Activated CD4-positive, alpha-beta memory T cell treated with anti-CD3 and anti-CD28 coated beads, Interleukin-2, amount 10 ng/mL, durations not matched to agents 7 days and 5 days (primary cell): ENCODE measurements at regions not wholly inside any gene's neighbourhood (a gene's known extent, or its start where the extent isn't known, plus 50 kb on each side); places are given as distances from the start of the nearest gene placed in this dataset.

Source experiments
- CTCF ChIA-PET: fragments of 350-600 bp; sonication (Branson Sonifier 250); formaldehyde crosslinking; loops from one replicate; lab custom pipeline; 2021; ENCODE audit warnings: antibody characterized with exemption, inconsistent platforms; lab: Charles Lee
- POLR2A ChIA-PET: fragments of 350-600 bp; sonication (Branson Sonifier 250); formaldehyde crosslinking; loops from one replicate; lab custom pipeline; 2021; ENCODE audit warnings: antibody characterized with exemption; lab: Charles Lee
- DNase-seq: peaks from one replicate; pipeline ENCODE4 v3.0.0-alpha.2; 2020
- H3K27ac Mint-ChIP-seq: one replicate; pipeline ENCODE4 v1.8.0; 2021; ENCODE audit warnings: mild to moderate bottlenecking, mixed read lengths
- H3K27me3 Mint-ChIP-seq: one replicate; pipeline ENCODE4 v1.8.0; 2021; ENCODE audit warnings: mixed read lengths
- H3K36me3 Mint-ChIP-seq: one replicate; pipeline ENCODE4 v1.8.0; 2021; ENCODE audit warnings: low read depth, mixed read lengths
- H3K4me1 Mint-ChIP-seq: one replicate; pipeline ENCODE4 v1.8.0; 2021; ENCODE audit warnings: mixed read lengths
- H3K4me3 Mint-ChIP-seq: one replicate; pipeline ENCODE4 v1.8.0; 2021; ENCODE audit warnings: mild to moderate bottlenecking, mixed read lengths
- H3K9me3 Mint-ChIP-seq: one replicate; pipeline ENCODE4 v1.8.0; 2021; ENCODE audit warnings: mixed read lengths

- ChIA-PET POLR2A (no interaction called here), CTCF (no interaction called here)
- Mint-ChIP-seq H3K4me3 (no peak overlapping the region), H3K9me3 (peaks cover 17% of the 10 kb centered on the region), H3K4me1 (no peaks in the 10 kb centered on the region), H3K27ac (no peak overlapping the region), H3K36me3 (no peaks in the 10 kb centered on the region), H3K27me3 (no peaks in the 10 kb centered on the region)
- DNase-seq = no peak
Observed at GRCh38 chr11:37623778-37624177, 1025.7 kb upstream of the RAG2 start.

GRCh38 chr11:37621662-37622061, 1023.6 kb upstream of the RAG2 start:
- H3K36me3 Mint-ChIP-seq = no peaks in the 10 kb centered on the region
- H3K4me3 Mint-ChIP-seq = no peak overlapping the region
- no peak overlapping the region for H3K27ac Mint-ChIP-seq
- no peaks in the 10 kb centered on the region for H3K27me3 Mint-ChIP-seq
- ChIA-PET POLR2A (no interaction called here), CTCF (no interaction called here)
- H3K9me3 Mint-ChIP-seq = peaks cover 19% of the 10 kb centered on the region
- no peaks in the 10 kb centered on the region for H3K4me1 Mint-ChIP-seq
- no peak for DNase-seq

GRCh38 chr11:37616291-37616690, 1018.3 kb upstream of the RAG2 start:
- CTCF ChIA-PET = no interaction called here
- Mint-ChIP-seq H3K36me3 (no peaks in the 10 kb centered on the region), H3K27ac (no peak overlapping the region), H3K4me1 (no peaks in the 10 kb centered on the region), H3K4me3 (no peak overlapping the region), H3K9me3 (peaks cover 8% of the 10 kb centered on the region), H3K27me3 (no peaks in the 10 kb centered on the region)
- POLR2A ChIA-PET = no interaction called here
- no peak for DNase-seq

GRCh38 chr11:37613031-37613430, 1015.0 kb upstream of the RAG2 start:
- peaks cover 3% of the 10 kb centered on the region for H3K9me3 Mint-ChIP-seq
- CTCF ChIA-PET = no interaction called here

GRCh38 chr11:37612146-37612545, 1014.1 kb upstream of the RAG2 start:
- Mint-ChIP-seq H3K27ac (no peak overlapping the region), H3K27me3 (no peaks in the 10 kb centered on the region), H3K4me1 (no peaks in the 10 kb centered on the region), H3K36me3 (no peaks in the 10 kb centered on the region), H3K9me3 (peaks cover 3% of the 10 kb centered on the region), H3K4me3 (no peak overlapping the region)
- POLR2A ChIA-PET = no interaction called here
- CTCF ChIA-PET = interaction anchor here (0.7 kb wide), 1 partner anchor 895 kb away, joined by 3 read pairs; no protein-coding TSS in a partner anchor
- no peak for DNase-seq

More at GRCh38 chr11:37613031-37613430, 1015.0 kb upstream of the RAG2 start:
- no peaks in the 10 kb centered on the region for H3K4me1 Mint-ChIP-seq
- DNase-seq = no peak
- POLR2A ChIA-PET = no interaction called here
- no peak overlapping the region for H3K27ac Mint-ChIP-seq
- no peak overlapping the region for H3K4me3 Mint-ChIP-seq
- H3K36me3 Mint-ChIP-seq = no peaks in the 10 kb centered on the region
- no peaks in the 10 kb centered on the region for H3K27me3 Mint-ChIP-seq

GRCh38 chr11:37605229-37605628, 1007.2 kb upstream of the RAG2 start:
- H3K9me3 Mint-ChIP-seq = peaks cover 13% of the 10 kb centered on the region
- H3K27me3 Mint-ChIP-seq = no peaks in the 10 kb centered on the region
- H3K4me3 Mint-ChIP-seq = no peak overlapping the region
- no peak for DNase-seq
- H3K36me3 Mint-ChIP-seq = no peaks in the 10 kb centered on the region
- H3K4me1 Mint-ChIP-seq = no peaks in the 10 kb centered on the region
- no peak overlapping the region for H3K27ac Mint-ChIP-seq
- CTCF ChIA-PET = no interaction called here
- POLR2A ChIA-PET = no interaction called here

GRCh38 chr11:37598381-37598780, 1000.3 kb upstream of the RAG2 start:
- Mint-ChIP-seq H3K4me1 (no peaks in the 10 kb centered on the region), H3K4me3 (no peak overlapping the region), H3K36me3 (no peaks in the 10 kb centered on the region), H3K27me3 (no peaks in the 10 kb centered on the region), H3K9me3 (peaks cover 6% of the 10 kb centered on the region), H3K27ac (no peak overlapping the region)
- no peak for DNase-seq
- POLR2A ChIA-PET = no interaction called here
- CTCF ChIA-PET = no interaction called here

GRCh38 chr11:37597776-37598175, 999.7 kb upstream of the RAG2 start:
- Mint-ChIP-seq H3K4me3 (no peak overlapping the region), H3K9me3 (peaks cover 3% of the 10 kb centered on the region)

GRCh38 chr11:37595845-37596244, 997.8 kb upstream of the RAG2 start:
- ChIA-PET POLR2A (no interaction called here), CTCF (no interaction called here)
- Mint-ChIP-seq H3K36me3 (no peaks in the 10 kb centered on the region), H3K4me1 (no peaks in the 10 kb centered on the region), H3K27ac (no peak overlapping the region), H3K9me3 (no peaks in the 10 kb centered on the region), H3K4me3 (no peak overlapping the region), H3K27me3 (no peaks in the 10 kb centered on the region)
- DNase-seq = no peak

More at GRCh38 chr11:37597776-37598175, 999.7 kb upstream of the RAG2 start:
- no peaks in the 10 kb centered on the region for H3K4me1 Mint-ChIP-seq
- no peak for DNase-seq
- no peak overlapping the region for H3K27ac Mint-ChIP-seq
- ChIA-PET CTCF (no interaction called here), POLR2A (no interaction called here)
- H3K36me3 Mint-ChIP-seq = no peaks in the 10 kb centered on the region
- H3K27me3 Mint-ChIP-seq = no peaks in the 10 kb centered on the region

GRCh38 chr11:37574361-37574760, 976.3 kb upstream of the RAG2 start:
- no peaks in the 10 kb centered on the region for H3K36me3 Mint-ChIP-seq
- H3K27me3 Mint-ChIP-seq = no peaks in the 10 kb centered on the region
- no peak overlapping the region for H3K27ac Mint-ChIP-seq
- H3K9me3 Mint-ChIP-seq = peaks cover 12% of the 10 kb centered on the region
- POLR2A ChIA-PET = no interaction called here
- no peak for DNase-seq
- no peak overlapping the region for H3K4me3 Mint-ChIP-seq
- CTCF ChIA-PET = no interaction called here
- H3K4me1 Mint-ChIP-seq = no peaks in the 10 kb centered on the region

- CTCF ChIA-PET = no interaction called here
Observed at GRCh38 chr11:37572491-37573171, 974.6 kb upstream of the RAG2 start.

GRCh38 chr11:37571246-37571645, 973.2 kb upstream of the RAG2 start:
- POLR2A ChIA-PET = no interaction called here
- H3K4me3 Mint-ChIP-seq = no peak overlapping the region
- DNase-seq = no peak
- H3K27me3 Mint-ChIP-seq = no peaks in the 10 kb centered on the region
- CTCF ChIA-PET = no interaction called here
- H3K27ac Mint-ChIP-seq = no peak overlapping the region
- H3K9me3 Mint-ChIP-seq = peaks cover 2% of the 10 kb centered on the region
- no peaks in the 10 kb centered on the region for H3K4me1 Mint-ChIP-seq
- no peaks in the 10 kb centered on the region for H3K36me3 Mint-ChIP-seq

More at GRCh38 chr11:37572491-37573171, 974.6 kb upstream of the RAG2 start:
- H3K9me3 Mint-ChIP-seq = peaks cover 4% of the 10 kb centered on the region
- H3K27me3 Mint-ChIP-seq = no peaks in the 10 kb centered on the region
- POLR2A ChIA-PET = no interaction called here
- no peak for DNase-seq
- H3K36me3 Mint-ChIP-seq = no peaks in the 10 kb centered on the region
- H3K4me1 Mint-ChIP-seq = no peaks in the 10 kb centered on the region
- H3K4me3 Mint-ChIP-seq = no peak overlapping the region
- H3K27ac Mint-ChIP-seq = no peak overlapping the region

GRCh38 chr11:37560991-37561390, 963.0 kb upstream of the RAG2 start:
- ChIA-PET POLR2A (no interaction called here), CTCF (no interaction called here)
- H3K27ac Mint-ChIP-seq = no peak overlapping the region
- no peaks in the 10 kb centered on the region for H3K4me1 Mint-ChIP-seq
- H3K27me3 Mint-ChIP-seq = no peaks in the 10 kb centered on the region
- no peak for DNase-seq
- no peaks in the 10 kb centered on the region for H3K36me3 Mint-ChIP-seq
- H3K9me3 Mint-ChIP-seq = peaks cover 7% of the 10 kb centered on the region
- H3K4me3 Mint-ChIP-seq = no peak overlapping the region

GRCh38 chr11:37560346-37560745, 962.3 kb upstream of the RAG2 start:
- Mint-ChIP-seq H3K4me1 (no peaks in the 10 kb centered on the region), H3K9me3 (peaks cover 7% of the 10 kb centered on the region), H3K4me3 (no peak overlapping the region), H3K36me3 (no peaks in the 10 kb centered on the region), H3K27ac (no peak overlapping the region), H3K27me3 (no peaks in the 10 kb centered on the region)
- no peak for DNase-seq
- POLR2A ChIA-PET = no interaction called here
- CTCF ChIA-PET = no interaction called here
